HL-60 (cell line): ENCODE measurements at regions not wholly inside any gene's neighbourhood (a gene's known extent, or its start where the extent isn't known, plus 50 kb on each side); places are given as distances from the start of the nearest gene placed in this dataset.

Source experiments
- DNase-seq, 2 experiments: peaks; one replicate each; pipeline ENCODE4 v3.0.0-alpha.2; 2010 to 2020; ENCODE audit warnings: low read depth in 1 of 2, low spot score in 1 of 2
- H3K27ac ChIP-seq: fragments of 250-450 bp; sonication (Bioruptor Pico); replicated peaks from 2 replicates; pipeline ENCODE4 v1.5.1; 2020; ENCODE audit warnings: mild to moderate bottlenecking, moderate library complexity
- H3K27me3 ChIP-seq: fragments of 250-450 bp; sonication (Bioruptor Pico); 2 replicates; pipeline ENCODE4 v1.5.1; 2021; ENCODE audit warnings: mild to moderate bottlenecking, moderate library complexity; ENCODE audit not compliant: insufficient read depth, poor library complexity, severe bottlenecking
- H3K4me3 ChIP-seq: replicated peaks from 2 replicates; pipeline ENCODE4 v1.5.1; 2011; ENCODE audit warnings: mild to moderate bottlenecking, control low read depth, low read length; ENCODE audit not compliant: insufficient read depth
- CTCF ChIP-seq: IDR thresholded peaks from one replicate; pipeline ENCODE4 v1.5.1; 2011; ENCODE audit warnings: low read length, control low read depth, inconsistent platforms; ENCODE audit not compliant: insufficient read depth
- GABPA ChIP-seq: IDR thresholded peaks from 2 replicates; pipeline ENCODE4 v1.6.1; 2012; ENCODE audit warnings: low read depth
- POLR2AphosphoS5 ChIP-seq: IDR thresholded peaks from 2 replicates; pipeline ENCODE4 v1.6.1; 2012; ENCODE audit warnings: low read depth
- SPI1 ChIP-seq: IDR thresholded peaks from 2 replicates; pipeline ENCODE4 v1.6.1; 2012; ENCODE audit warnings: low read depth, mild to moderate bottlenecking, borderline replicate concordance
- TF ChIP-seq, protein P1 (sequence below): IDR thresholded peaks from 2 replicates; pipeline ENCODE4 v1.6.1; 2012; ENCODE audit warnings: low read depth; ENCODE audit not compliant: insufficient replicate concordance

DNA sequence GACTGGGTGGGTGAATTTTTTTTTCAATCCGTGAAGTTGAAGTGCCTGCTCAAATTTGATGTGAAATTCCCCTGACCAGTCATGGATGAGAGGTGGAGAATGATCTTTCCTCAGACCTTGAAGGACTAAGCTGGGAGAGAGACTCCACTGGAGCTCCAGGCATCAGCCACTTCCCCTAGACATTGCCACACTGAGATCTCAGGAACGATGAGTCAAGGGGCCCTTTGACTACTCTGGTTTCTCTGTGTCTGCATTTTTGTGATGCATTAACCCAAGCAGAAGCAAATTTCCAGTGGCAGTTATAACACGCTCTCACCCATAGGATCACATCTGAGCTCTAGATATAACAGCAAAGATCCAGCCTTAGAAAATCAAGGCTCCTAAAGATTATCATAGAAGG is 171.2 kb upstream of the KIF2A start:
- no peaks in the 10 kb centered on the region for H3K27me3 ChIP-seq
- no peak for DNase-seq
- no peak overlapping the region for H3K4me3 ChIP-seq
- TF ChIP-seq, protein P1, sequence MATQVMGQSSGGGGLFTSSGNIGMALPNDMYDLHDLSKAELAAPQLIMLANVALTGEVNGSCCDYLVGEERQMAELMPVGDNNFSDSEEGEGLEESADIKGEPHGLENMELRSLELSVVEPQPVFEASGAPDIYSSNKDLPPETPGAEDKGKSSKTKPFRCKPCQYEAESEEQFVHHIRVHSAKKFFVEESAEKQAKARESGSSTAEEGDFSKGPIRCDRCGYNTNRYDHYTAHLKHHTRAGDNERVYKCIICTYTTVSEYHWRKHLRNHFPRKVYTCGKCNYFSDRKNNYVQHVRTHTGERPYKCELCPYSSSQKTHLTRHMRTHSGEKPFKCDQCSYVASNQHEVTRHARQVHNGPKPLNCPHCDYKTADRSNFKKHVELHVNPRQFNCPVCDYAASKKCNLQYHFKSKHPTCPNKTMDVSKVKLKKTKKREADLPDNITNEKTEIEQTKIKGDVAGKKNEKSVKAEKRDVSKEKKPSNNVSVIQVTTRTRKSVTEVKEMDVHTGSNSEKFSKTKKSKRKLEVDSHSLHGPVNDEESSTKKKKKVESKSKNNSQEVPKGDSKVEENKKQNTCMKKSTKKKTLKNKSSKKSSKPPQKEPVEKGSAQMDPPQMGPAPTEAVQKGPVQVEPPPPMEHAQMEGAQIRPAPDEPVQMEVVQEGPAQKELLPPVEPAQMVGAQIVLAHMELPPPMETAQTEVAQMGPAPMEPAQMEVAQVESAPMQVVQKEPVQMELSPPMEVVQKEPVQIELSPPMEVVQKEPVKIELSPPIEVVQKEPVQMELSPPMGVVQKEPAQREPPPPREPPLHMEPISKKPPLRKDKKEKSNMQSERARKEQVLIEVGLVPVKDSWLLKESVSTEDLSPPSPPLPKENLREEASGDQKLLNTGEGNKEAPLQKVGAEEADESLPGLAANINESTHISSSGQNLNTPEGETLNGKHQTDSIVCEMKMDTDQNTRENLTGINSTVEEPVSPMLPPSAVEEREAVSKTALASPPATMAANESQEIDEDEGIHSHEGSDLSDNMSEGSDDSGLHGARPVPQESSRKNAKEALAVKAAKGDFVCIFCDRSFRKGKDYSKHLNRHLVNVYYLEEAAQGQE: no peak
- no peak for TF ChIP-seq GABPA
- no peak for TF ChIP-seq CTCF
- TF ChIP-seq SPI1: no peak
- TF ChIP-seq POLR2AphosphoS5: no peak
- no peak overlapping the region for H3K27ac ChIP-seq

GRCh38 chr5:62137628-62138027 is 168.4 kb upstream of the KIF2A start:
- H3K27me3 ChIP-seq: no peaks in the 10 kb centered on the region
- no peak for TF ChIP-seq SPI1
- no peak for TF ChIP-seq POLR2AphosphoS5
- TF ChIP-seq GABPA: no peak
- no peak for TF ChIP-seq CTCF
- TF ChIP-seq, protein P1: no peak
- no peak overlapping the region for H3K27ac ChIP-seq
- no peak overlapping the region for H3K4me3 ChIP-seq
- no peak for DNase-seq

DNA sequence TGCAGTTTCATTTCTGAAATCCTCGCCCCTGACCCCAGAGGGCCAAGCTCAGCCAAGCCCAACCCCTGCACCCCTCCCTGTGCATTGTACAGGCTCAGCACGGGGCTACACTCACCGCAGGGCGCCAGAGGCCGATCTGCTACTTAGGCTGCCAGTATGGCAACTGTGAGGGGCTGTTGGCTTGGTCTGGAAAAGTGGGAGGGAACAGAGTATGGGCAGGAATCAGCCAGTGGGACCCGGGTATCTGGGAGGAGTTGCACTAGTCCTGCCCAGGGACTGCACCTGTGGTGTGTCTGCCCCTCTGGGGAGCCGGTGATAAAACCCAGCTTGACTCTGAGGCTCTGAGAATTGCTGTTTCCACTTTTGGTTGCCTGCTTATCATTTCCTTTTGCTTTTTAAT is 167.4 kb upstream of the KIF2A start:
- no peak for TF ChIP-seq CTCF
- TF ChIP-seq POLR2AphosphoS5: no peak
- Histone ChIP-seq H3K4me3 (no peak overlapping the region), H3K27ac (no peak overlapping the region), H3K27me3 (no peaks in the 10 kb centered on the region)
- no peak for DNase-seq

- Histone ChIP-seq H3K27ac (no peak overlapping the region), H3K27me3 (no peaks in the 10 kb centered on the region), H3K4me3 (no peak overlapping the region)
- no peak for DNase-seq
- no peak for TF ChIP-seq POLR2AphosphoS5
- TF ChIP-seq GABPA: no peak
- TF ChIP-seq, protein P1: no peak
- no peak for TF ChIP-seq SPI1
- no peak for TF ChIP-seq CTCF
Measured at GRCh38 chr5:62139741-62140140, 166.3 kb upstream of the KIF2A start.
